AG09319 (cell line): ENCODE measurements at regions not wholly inside any gene's neighbourhood (a gene's known extent, or its start where the extent isn't known, plus 50 kb on each side); places are given as distances from the start of the nearest gene placed in this dataset.

ENCODE experiments used
- DNase-seq: peaks from one replicate; pipeline ENCODE4 v3.0.0-alpha.2; 2010; ENCODE audit warnings: low read depth; ENCODE audit errors: extremely low read depth
- CTCF ChIP-seq: IDR thresholded peaks from 2 replicates; pipeline ENCODE4 v1.5.1; 2011; ENCODE audit warnings: low read depth, mild to moderate bottlenecking, inconsistent platforms, low read length, moderate library complexity

GRCh38 chr9:1712861-1713450 lies 302.2 kb upstream of the SMARCA2 start:
- DNase-seq = no peak
- TF ChIP-seq CTCF = no peak

- DNase-seq = no peak
- no peak for TF ChIP-seq CTCF
Measured at GRCh38 chr9:1713841-1714240, 301.3 kb upstream of the SMARCA2 start.

GRCh38 chr9:1717882-1718281 lies 297.3 kb upstream of the SMARCA2 start:
- DNase-seq = no peak
- TF ChIP-seq CTCF = no peak

GRCh38 chr9:1718836-1719235 lies 296.3 kb upstream of the SMARCA2 start:
- TF ChIP-seq CTCF = no peak
- no peak for DNase-seq

GRCh38 chr9:1721196-1721595 lies 294.0 kb upstream of the SMARCA2 start:
- TF ChIP-seq CTCF = no peak
- no peak for DNase-seq

GRCh38 chr9:1722404-1722803 lies 292.7 kb upstream of the SMARCA2 start:
- TF ChIP-seq CTCF = no peak
- DNase-seq = no peak

GRCh38 chr9:1723522-1724015 lies 291.6 kb upstream of the SMARCA2 start:
- TF ChIP-seq CTCF = no peak
- DNase-seq = no peak
